ENCODE measurements at regions not wholly inside any gene's neighbourhood (a gene's known extent, or its start where the extent isn't known, plus 50 kb on each side); places are given as distances from the start of the nearest gene placed in this dataset.

- H4K91ac ChIP-seq (ENCODE audit: insufficient read length, low read depth, low read length): no peak overlapping the region
- no peak overlapping the region for H3K4ac ChIP-seq (ENCODE audit: low read depth, low read length)
- no peak overlapping the region for H3K14ac ChIP-seq (ENCODE audit: insufficient read depth, low read length)
- H2AFZ ChIP-seq (ENCODE audit: low read length): no peak overlapping the region
- H3K9ac ChIP-seq (ENCODE audit: extremely low read depth, insufficient read length, low read length): no peak overlapping the region
- no peak overlapping the region for H3K4me2 ChIP-seq (ENCODE audit: insufficient read depth, insufficient read length, low read length)
- H3K27me3 ChIP-seq (ENCODE audit: insufficient read depth, low read length): no peaks in the 10 kb centered on the region
- no peak overlapping the region for H2BK12ac ChIP-seq (ENCODE audit: insufficient read length, low read depth, low read length)
- Mint-ChIP-seq H3K4me1 (peaks cover 2 to 6% of the 10 kb centered on the region in 2 experiments; a peak in 3 of 4 replicates), H3K36me3 (ENCODE audit: insufficient read depth in 1 of 3, low read depth in 3 of 3) (no peaks in the 10 kb centered on the region; a peak in 1 of 7 replicates), H3K27ac (no peak overlapping the region), H3K4me3 (no peak overlapping the region), H3K9me3 (no peaks in the 10 kb centered on the region), H3K27me3 (ENCODE audit: low read depth) (no peaks in the 10 kb centered on the region)
- no peak overlapping the region for H2BK120ac ChIP-seq (ENCODE audit: low read depth, low read length, poor library complexity, severe bottlenecking)
- H3K79me2 ChIP-seq (ENCODE audit: insufficient read depth, low read length): no peaks in the 10 kb centered on the region
- H2AK5ac ChIP-seq (ENCODE audit: insufficient read length, low read length): no peak overlapping the region
- H3K23me2 ChIP-seq (ENCODE audit: insufficient read length, low read depth, low read length, poor library complexity, severe bottlenecking): no peaks in the 10 kb centered on the region
- H4K5ac ChIP-seq (ENCODE audit: insufficient read length, low read depth, low read length): no peak overlapping the region
- H3K18ac ChIP-seq (ENCODE audit: insufficient read length, low read depth, low read length): no peak overlapping the region
- H3K9me3 ChIP-seq (ENCODE audit: control insufficient read depth, low read depth, low read length): no peaks in the 10 kb centered on the region
- TF ChIP-seq CTCF (conservative IDR thresholded peaks at IDR 0.05): no peak
- no peak overlapping the region for H4K8ac ChIP-seq (replicated peaks; ENCODE audit: insufficient read length, low read depth, low read length)
- no peaks in the 10 kb centered on the region for H3K79me1 ChIP-seq (ENCODE audit: insufficient read depth, low read depth, low read length, poor library complexity, severe bottlenecking)
- H3K56ac ChIP-seq (ENCODE audit: insufficient read length, low read depth, low read length): no peak overlapping the region
- no peak overlapping the region for H3K27ac ChIP-seq (ENCODE audit: insufficient read length, low read depth, low read length)
- H3K4me1 ChIP-seq (ENCODE audit: insufficient read depth, low read length): no peaks in the 10 kb centered on the region
- H2BK20ac ChIP-seq (ENCODE audit: low read depth, low read length, poor library complexity, severe bottlenecking): no peak overlapping the region
- WGBS (ENCODE audit: extremely low coverage, insufficient read length, low lambda C conversion rate): no CpG with 5 or more reads among the region's 4 CpGs
- H2BK15ac ChIP-seq (ENCODE audit: low read depth, low read length): no peak overlapping the region
- no peak overlapping the region for H3K23ac ChIP-seq (ENCODE audit: insufficient read length, low read depth, low read length)
- H2BK5ac ChIP-seq (ENCODE audit: insufficient read length, low read length): no peak overlapping the region
- DNase-seq: no peak
- H4K20me1 ChIP-seq (ENCODE audit: control insufficient read depth, insufficient read depth, insufficient read length): no peaks in the 10 kb centered on the region
- no peak overlapping the region for H3T11ph ChIP-seq (ENCODE audit: low read length)
Observed at GRCh38 chr5:4053136-4053535, 457.5 kb downstream of the IRX1 start.

All from H9 (cell line).